GM12892 (cell line): ENCODE measurements at regions not wholly inside any gene's neighbourhood (a gene's known extent, or its start where the extent isn't known, plus 50 kb on each side); places are given as distances from the start of the nearest gene placed in this dataset.

Experiments used
- POLR2A ChIP-seq: IDR thresholded peaks from 2 replicates; pipeline ENCODE4 v1.6.1; 2011; ENCODE audit warnings: low read depth, low read length, control low read depth
- POLR2AphosphoS5 ChIP-seq: IDR thresholded peaks from 2 replicates; pipeline ENCODE4 v1.6.1; 2011; ENCODE audit warnings: low read depth, low read length, control low read depth
- TAF1 ChIP-seq: IDR thresholded peaks from 2 replicates; pipeline ENCODE4 v1.6.1; 2011; ENCODE audit warnings: low read depth, mild to moderate bottlenecking, control low read depth, low read length, borderline replicate concordance

- TF ChIP-seq POLR2AphosphoS5 (no peak), POLR2A (no peak), TAF1 (no peak)
Observed at GRCh38 chr3:117853923-117854668, 1144.5 kb downstream of the TUSC7 start.
